Sigmoid colon (tissue), 6 donors: ENCODE measurements at regions not wholly inside any gene's neighbourhood (a gene's known extent, or its start where the extent isn't known, plus 50 kb on each side); places are given as distances from the start of the nearest gene placed in this dataset.

ENCODE experiments used
- DNase-seq: peaks from one replicate; pipeline ENCODE4 v3.0.0-alpha.2; 2019
- H3K27ac ChIP-seq, 4 donors: fragments of 200-600 bp; sonication (generic); one replicate each; pipeline ENCODE4 v1.5.1; 2016 to 2019; ENCODE audit warnings: mild to moderate bottlenecking in 1 of 4
- H3K27me3 ChIP-seq, 3 donors: fragments of 200-600 bp; sonication (generic); one replicate each; pipeline ENCODE4 v1.5.1; 2019; ENCODE audit warnings: mild to moderate bottlenecking in 1 of 3
- H3K36me3 ChIP-seq, 4 donors: fragments of 200-600 bp; sonication (generic); one replicate each; pipeline ENCODE4 v1.5.1; 2016 to 2019
- H3K4me1 ChIP-seq, 4 donors: fragments of 200-600 bp; sonication (generic); one replicate each; pipeline ENCODE4 v1.5.1; 2017 to 2019
- H3K4me3 ChIP-seq, 4 donors: fragments of 200-600 bp; sonication (generic); one replicate each; pipeline ENCODE4 v1.5.1; 2017 to 2019; ENCODE audit warnings: mild to moderate bottlenecking in 2 of 4, moderate library complexity in 1 of 4
- H3K9me3 ChIP-seq, 4 donors: fragments of 200-600 bp in 3 of 4; sonication (generic) in 3 of 4; one replicate each; pipeline versions ENCODE4 v1.5.1 to v1.6.1; 2013 to 2019
- EP300 ChIP-seq, 4 donors: sonication (generic); formaldehyde crosslinking; IDR thresholded peaks; one replicate each; pipeline ENCODE4 v1.6.1; 2017; ENCODE audit warnings: antibody characterized with exemption in 4 of 4
- POLR2A ChIP-seq, 2 donors: fragments of 450-650 bp; IDR thresholded peaks; one replicate each; pipeline ENCODE4 v1.6.1; 2016; ENCODE audit warnings: antibody characterized with exemption in 2 of 2, mild to moderate bottlenecking in 2 of 2, moderate library complexity in 2 of 2
- POLR2AphosphoS5 ChIP-seq, 4 donors: sonication (generic); formaldehyde crosslinking; IDR thresholded peaks; one replicate each; pipeline ENCODE4 v1.6.1; 2017; ENCODE audit warnings: antibody characterized with exemption in 4 of 4
- WGBS, 2 donors: extraction: QIAGEN DNeasy Blood & Tissue Kit; methylation state at CpG; one replicate each; pipeline ENCODE4 v1.1.7; 2013; 5-methylcytosine and 5-hydroxymethylcytosine counted together
- intact Hi-C: fragments of 100-400 bp; cut with DNase I; formaldehyde crosslinking; loops from one replicate; pipeline ENCODE4 v1.15.1; 2023
- small RNA-seq, 3 donors: library from RNA; depleted of rRNA; stranded (forward); fragments of <200 nt; gene quantifications; one replicate each; pipeline ENCODE3, GENCODE V24; 2016
- TF ChIP-seq, protein P1 (sequence below), 4 experiments: fragments of 450-650 bp in 3 of 4; fragments of 200-600 bp in 1 of 4; IDR thresholded peaks; one replicate each; pipeline ENCODE4 v1.5.1; 2016 to 2019; ENCODE audit warnings: antibody characterized with exemption in 4 of 4, mild to moderate bottlenecking in 3 of 4, moderate library complexity in 2 of 4
- donor health status: healthy with polysubstance abuse.
- donor health status: healthy.

- no peaks in the 10 kb centered on the region for H3K36me3 ChIP-seq
- H3K27ac ChIP-seq: no peak overlapping the region
- H3K4me3 ChIP-seq: no peak overlapping the region
- H3K9me3 ChIP-seq: no peaks in the 10 kb centered on the region
- intact Hi-C loops: no loop called here
- no peak for DNase-seq
- WGBS, 2 donors: 90% methylated on average over 7 of the region's 7 CpGs
- H3K27me3 ChIP-seq: no peaks in the 10 kb centered on the region
- TF ChIP-seq, protein P1, sequence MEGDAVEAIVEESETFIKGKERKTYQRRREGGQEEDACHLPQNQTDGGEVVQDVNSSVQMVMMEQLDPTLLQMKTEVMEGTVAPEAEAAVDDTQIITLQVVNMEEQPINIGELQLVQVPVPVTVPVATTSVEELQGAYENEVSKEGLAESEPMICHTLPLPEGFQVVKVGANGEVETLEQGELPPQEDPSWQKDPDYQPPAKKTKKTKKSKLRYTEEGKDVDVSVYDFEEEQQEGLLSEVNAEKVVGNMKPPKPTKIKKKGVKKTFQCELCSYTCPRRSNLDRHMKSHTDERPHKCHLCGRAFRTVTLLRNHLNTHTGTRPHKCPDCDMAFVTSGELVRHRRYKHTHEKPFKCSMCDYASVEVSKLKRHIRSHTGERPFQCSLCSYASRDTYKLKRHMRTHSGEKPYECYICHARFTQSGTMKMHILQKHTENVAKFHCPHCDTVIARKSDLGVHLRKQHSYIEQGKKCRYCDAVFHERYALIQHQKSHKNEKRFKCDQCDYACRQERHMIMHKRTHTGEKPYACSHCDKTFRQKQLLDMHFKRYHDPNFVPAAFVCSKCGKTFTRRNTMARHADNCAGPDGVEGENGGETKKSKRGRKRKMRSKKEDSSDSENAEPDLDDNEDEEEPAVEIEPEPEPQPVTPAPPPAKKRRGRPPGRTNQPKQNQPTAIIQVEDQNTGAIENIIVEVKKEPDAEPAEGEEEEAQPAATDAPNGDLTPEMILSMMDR (IDR thresholded peaks at IDR 0.05): no peak
- no peak for TF ChIP-seq POLR2AphosphoS5 (IDR thresholded peaks at IDR 0.05)
- TF ChIP-seq POLR2A (IDR thresholded peaks at IDR 0.05): no peak
- no peak for TF ChIP-seq EP300 (IDR thresholded peaks at IDR 0.05)
- H3K4me1 ChIP-seq: no peaks in the 10 kb centered on the region
Measured at GRCh38 chr10:43701295-43701694, 52.6 kb upstream of the ZNF32 start.

- Histone ChIP-seq H3K4me1 (no peaks in the 10 kb centered on the region), H3K36me3 (no peaks in the 10 kb centered on the region), H3K4me3 (no peak overlapping the region), H3K27ac (no peak overlapping the region), H3K9me3 (no peaks in the 10 kb centered on the region), H3K27me3 (no peaks in the 10 kb centered on the region)
- 49 to 80% methylated on average over 4 of the region's 4 CpGs for WGBS, 2 donors
- TF ChIP-seq POLR2AphosphoS5 (IDR thresholded peaks at IDR 0.05) (no peak), POLR2A (IDR thresholded peaks at IDR 0.05) (no peak), EP300 (IDR thresholded peaks at IDR 0.05) (no peak)
- TF ChIP-seq, protein P1 (IDR thresholded peaks at IDR 0.05): no peak
- intact Hi-C loops: no loop called here
- DNase-seq: no peak
Measured at GRCh38 chr10:43700306-43700705, 51.6 kb upstream of the ZNF32 start.

GRCh38 chr10:43699516-43699915, 50.8 kb upstream of the ZNF32 start:
- TF ChIP-seq POLR2A (IDR thresholded peaks at IDR 0.05): no peak
- no peak for TF ChIP-seq EP300 (IDR thresholded peaks at IDR 0.05)
- TF ChIP-seq, protein P1 (IDR thresholded peaks at IDR 0.05): no peak
- no peak for TF ChIP-seq POLR2AphosphoS5 (IDR thresholded peaks at IDR 0.05)
- H3K36me3 ChIP-seq: no peaks in the 10 kb centered on the region
- DNase-seq: no peak
- no peak overlapping the region for H3K4me3 ChIP-seq
- intact Hi-C loops: loop anchor here (10.0 kb wide), 1 partner anchor 205 kb away; no protein-coding TSS in a partner anchor
- WGBS, 2 donors: 81 to 89% methylated on average over 2 of the region's 2 CpGs
- H3K27ac ChIP-seq: no peak overlapping the region
- H3K4me1 ChIP-seq: no peaks in the 10 kb centered on the region
- no peaks in the 10 kb centered on the region for H3K9me3 ChIP-seq
- no peaks in the 10 kb centered on the region for H3K27me3 ChIP-seq

Small RNA genes lying in the stretch of these regions (small RNA-seq; reads per million reads assigned to genes)
- gene UQCRHP3: 0 reads per million in 3 donors
